T-helper 2 cell treated with Interferon-gamma antibody and Interleukin-4, amounts not matched to agents 5 μg/mL and 100 μg/mL, for 36 hours (primary cell): ENCODE measurements at regions not wholly inside any gene's neighbourhood (a gene's known extent, or its start where the extent isn't known, plus 50 kb on each side); places are given as distances from the start of the nearest gene placed in this dataset.

Source experiments
- DNase-seq: peaks from one replicate; pipeline ENCODE4 v3.0.0; 2021; ENCODE audit warnings: low spot score
- H3K27ac Mint-ChIP-seq: one replicate; pipeline ENCODE4 v1.8.0; 2021; ENCODE audit warnings: mild to moderate bottlenecking, mixed read lengths
- H3K27me3 Mint-ChIP-seq: one replicate; pipeline ENCODE4 v1.8.0; 2021; ENCODE audit warnings: low read depth, mixed read lengths
- H3K36me3 Mint-ChIP-seq: one replicate; pipeline ENCODE4 v1.8.0; 2021; ENCODE audit warnings: low read depth, mixed read lengths
- H3K4me1 Mint-ChIP-seq: one replicate; pipeline ENCODE4 v1.8.0; 2021; ENCODE audit warnings: low read depth, mixed read lengths
- H3K4me3 Mint-ChIP-seq: one replicate; pipeline ENCODE4 v1.8.0; 2022; ENCODE audit warnings: mild to moderate bottlenecking, moderate library complexity, mixed read lengths
- H3K9me3 Mint-ChIP-seq: one replicate; pipeline ENCODE4 v1.8.0; 2021; ENCODE audit warnings: mixed read lengths

DNA sequence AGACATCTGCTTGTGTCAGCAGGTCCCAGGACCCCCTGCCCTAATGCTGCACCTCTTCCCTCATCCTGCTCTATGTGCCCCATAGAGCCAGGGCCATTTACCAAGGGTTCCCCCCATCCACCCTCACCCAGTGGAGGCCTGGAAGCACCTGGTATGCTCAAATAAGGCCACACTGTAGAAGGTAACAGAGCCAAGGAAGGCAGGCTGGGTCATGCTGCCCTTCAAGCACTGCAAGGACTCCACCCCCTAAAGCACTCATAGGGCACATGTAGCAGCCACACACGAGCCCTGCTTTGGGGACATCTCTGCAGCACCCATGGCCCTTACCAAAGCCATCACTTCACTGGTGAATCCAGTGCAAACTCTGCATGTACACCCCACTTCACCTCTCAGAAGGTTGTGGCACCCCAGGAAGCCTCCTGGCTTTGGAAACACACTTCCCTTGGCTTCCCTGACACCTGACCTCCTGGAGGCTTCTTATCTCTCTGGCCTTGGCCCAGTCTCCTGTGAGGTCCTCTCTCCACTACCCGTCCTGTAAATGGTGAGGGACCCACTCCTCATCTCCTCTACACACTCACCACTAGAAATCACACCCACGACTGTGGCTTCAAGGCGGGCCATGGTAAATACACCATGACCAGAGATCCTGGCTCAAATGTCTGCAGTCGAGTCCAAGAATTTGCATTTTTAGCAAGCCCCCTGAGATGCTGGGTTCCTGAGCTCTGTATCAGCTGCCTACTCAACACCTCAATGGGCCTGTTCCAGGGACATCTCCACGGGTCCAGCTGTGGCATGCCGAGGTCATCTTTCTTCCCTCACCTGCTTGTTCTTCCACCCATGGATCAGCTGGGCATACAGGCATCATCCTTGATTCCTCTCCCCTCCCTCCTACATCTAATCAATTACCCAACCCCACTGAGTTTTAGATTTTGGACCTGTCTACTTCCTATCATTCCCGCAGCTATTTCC, 80.9 kb upstream of the DOCK9 start:
- Mint-ChIP-seq H3K4me1 (peaks cover 46% of the 10 kb centered on the region), H3K27me3 (no peaks in the 10 kb centered on the region), H3K36me3 (peaks cover 32% of the 10 kb centered on the region), H3K4me3 (no peak overlapping the region), H3K27ac (no peak overlapping the region), H3K9me3 (no peaks in the 10 kb centered on the region)
- no peak for DNase-seq

DNA sequence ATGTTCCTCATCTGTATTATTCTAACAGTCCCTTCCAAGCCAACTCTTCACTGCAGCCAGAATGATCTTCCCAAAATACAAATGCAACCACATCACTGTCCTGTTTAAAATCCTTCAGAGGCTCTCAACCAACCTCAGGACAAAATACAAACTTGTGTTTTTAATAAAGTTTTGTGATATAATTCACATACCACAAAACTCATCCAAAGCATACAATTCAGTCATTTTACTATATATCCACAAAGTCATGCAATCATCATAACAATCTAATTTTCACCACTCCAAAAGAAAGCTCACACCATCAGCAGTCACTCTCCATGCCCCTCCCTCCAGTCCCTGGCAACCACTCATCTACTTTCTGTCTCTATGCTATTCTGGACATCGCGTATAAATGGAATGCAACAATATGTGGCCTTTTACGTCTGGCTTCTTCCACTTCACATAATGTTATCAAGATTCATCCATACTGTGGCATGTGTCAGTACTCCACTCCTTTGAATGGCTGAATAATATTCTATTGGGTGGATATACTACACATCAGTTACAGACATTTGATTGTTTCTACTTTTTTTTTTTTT, 81.7 kb upstream of the DOCK9 start:
- Mint-ChIP-seq H3K27ac (no peak overlapping the region), H3K4me3 (no peak overlapping the region), H3K9me3 (no peaks in the 10 kb centered on the region), H3K36me3 (peaks cover 35% of the 10 kb centered on the region), H3K27me3 (no peaks in the 10 kb centered on the region), H3K4me1 (peaks cover 45% of the 10 kb centered on the region)
- DNase-seq: no peak

DNA sequence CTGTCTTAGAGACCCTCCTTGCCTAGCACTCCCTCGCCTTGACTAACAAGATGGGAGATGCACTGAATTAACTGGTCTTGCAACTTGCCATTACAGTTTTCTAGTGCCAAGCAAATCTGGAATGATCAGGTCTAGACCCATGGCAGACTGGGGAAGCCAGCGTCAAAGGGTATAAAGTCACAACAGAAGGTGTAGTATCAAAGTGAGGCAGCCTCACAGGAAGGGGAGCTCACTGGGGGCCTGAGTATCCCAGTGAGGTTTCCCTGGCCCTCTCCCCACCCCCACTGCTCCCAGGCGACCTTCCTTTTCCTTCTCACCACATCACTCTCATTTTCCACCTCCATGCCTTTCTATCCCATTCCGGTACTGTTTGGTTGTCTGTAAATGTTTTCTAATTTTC, 83.5 kb upstream of the DOCK9 start:
- peaks cover 53% of the 10 kb centered on the region for H3K4me1 Mint-ChIP-seq
- DNase-seq: no peak
- no peaks in the 10 kb centered on the region for H3K27me3 Mint-ChIP-seq
- no peak overlapping the region for H3K27ac Mint-ChIP-seq
- H3K4me3 Mint-ChIP-seq: no peak overlapping the region
- peaks cover 45% of the 10 kb centered on the region for H3K36me3 Mint-ChIP-seq
- peaks cover 7% of the 10 kb centered on the region for H3K9me3 Mint-ChIP-seq

DNA sequence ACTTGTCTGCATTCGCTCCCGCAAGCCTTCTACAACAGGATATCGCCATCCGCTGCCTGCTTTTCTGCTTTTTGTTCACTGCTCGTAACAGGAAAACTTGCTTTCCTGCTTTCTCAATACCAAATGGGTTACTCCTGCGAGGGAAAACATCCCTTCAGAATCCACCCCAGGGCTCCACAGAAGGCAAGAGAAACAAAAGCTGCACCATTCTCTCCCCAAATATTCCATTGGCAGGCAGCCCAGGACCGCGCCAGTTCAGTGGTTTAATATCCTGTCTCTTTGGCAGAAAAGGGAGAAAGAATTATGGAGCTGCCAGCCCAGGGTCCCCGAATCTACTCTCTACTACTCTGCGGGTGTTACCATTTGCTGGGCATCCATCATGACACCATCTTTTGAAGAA, 84.7 kb upstream of the DOCK9 start:
- peaks cover 52% of the 10 kb centered on the region for H3K36me3 Mint-ChIP-seq
- H3K4me1 Mint-ChIP-seq: peaks cover 61% of the 10 kb centered on the region
- H3K27ac Mint-ChIP-seq: no peak overlapping the region
- H3K4me3 Mint-ChIP-seq: no peak overlapping the region
- H3K9me3 Mint-ChIP-seq: peaks cover 7% of the 10 kb centered on the region
- DNase-seq: no peak
- no peaks in the 10 kb centered on the region for H3K27me3 Mint-ChIP-seq

DNA sequence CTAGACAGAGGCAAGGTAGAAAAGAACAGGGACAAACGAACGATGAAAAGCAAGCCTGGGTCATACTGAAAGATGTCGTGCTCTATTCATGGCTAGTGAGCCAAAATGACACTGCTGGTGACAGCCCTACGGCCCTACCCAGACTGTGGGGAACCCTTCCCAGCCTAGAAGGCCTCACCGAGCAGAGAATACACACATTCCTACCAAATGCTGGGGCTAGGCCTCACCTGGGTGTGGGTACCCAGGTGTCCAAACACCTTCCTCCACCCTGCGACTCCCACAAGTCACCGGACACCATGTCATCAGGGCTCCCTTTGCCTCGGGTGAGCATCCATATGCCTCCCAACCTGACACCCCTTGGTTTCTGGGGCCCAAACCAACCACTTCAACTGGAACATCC, 85.3 kb upstream of the DOCK9 start:
- Mint-ChIP-seq H3K9me3 (peaks cover 7% of the 10 kb centered on the region), H3K27ac (no peak overlapping the region), H3K4me3 (no peak overlapping the region), H3K27me3 (no peaks in the 10 kb centered on the region), H3K4me1 (peaks cover 64% of the 10 kb centered on the region), H3K36me3 (peaks cover 57% of the 10 kb centered on the region)
- no peak for DNase-seq

DNA sequence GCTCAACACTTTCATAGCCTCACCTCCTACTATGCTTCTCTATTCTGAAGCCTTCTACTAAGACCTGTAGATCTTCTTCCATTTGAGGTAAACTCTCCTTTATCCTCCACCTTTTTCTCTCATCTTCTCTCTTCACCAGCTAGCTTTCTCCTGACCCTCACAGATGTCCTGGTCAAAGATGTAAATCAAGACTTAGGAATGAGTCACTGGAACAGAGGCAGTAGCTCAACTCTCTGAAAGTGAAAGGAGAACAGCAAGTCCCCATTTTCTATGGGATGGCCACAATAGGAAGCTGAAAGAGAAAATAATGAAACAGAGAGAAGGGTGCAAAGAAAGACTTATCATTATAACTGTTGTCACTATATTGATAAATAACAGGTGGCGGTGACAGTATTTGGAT, 86.1 kb upstream of the DOCK9 start:
- H3K4me1 Mint-ChIP-seq: peaks cover 64% of the 10 kb centered on the region
- peak overlapping the region; percentile 69 for H3K27ac Mint-ChIP-seq

DNA sequence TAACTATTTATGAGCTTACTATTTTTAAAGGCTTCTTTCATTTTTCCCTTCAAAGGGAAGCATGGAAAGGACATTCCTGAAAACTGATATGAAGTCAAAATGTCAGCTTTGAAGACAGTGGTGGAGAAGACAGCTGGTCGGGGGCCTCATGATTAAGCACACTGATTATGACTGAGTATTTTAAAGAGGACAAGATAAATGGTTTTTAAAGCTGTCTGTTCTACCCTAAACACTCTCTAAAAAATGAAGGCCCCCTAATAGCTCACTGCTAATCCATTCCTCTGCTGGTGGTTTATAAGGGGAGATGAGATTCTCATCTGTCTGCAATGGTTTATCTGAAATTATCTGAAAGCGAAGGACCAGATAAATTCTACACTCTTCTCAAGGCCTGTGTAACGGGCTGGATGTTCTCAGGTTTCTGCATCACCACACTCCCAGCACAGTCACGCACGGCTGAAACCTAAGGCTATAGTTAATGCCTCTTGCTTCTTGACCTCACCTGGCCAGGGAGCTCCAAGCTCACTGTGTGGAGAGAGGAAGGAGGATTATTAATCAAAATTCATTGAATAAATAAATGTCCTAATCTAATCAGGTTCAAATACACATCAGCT, 86.9 kb upstream of the DOCK9 start:
- no peak for DNase-seq
- Mint-ChIP-seq H3K4me1 (peaks cover 62% of the 10 kb centered on the region), H3K27ac (peak overlapping the region; percentile 75), H3K9me3 (peaks cover 7% of the 10 kb centered on the region), H3K4me3 (peak overlapping the region; percentile 72), H3K36me3 (peaks cover 60% of the 10 kb centered on the region), H3K27me3 (no peaks in the 10 kb centered on the region)

More for the DNA sequence above, 86.1 kb upstream of the DOCK9 start:
- peaks cover 60% of the 10 kb centered on the region for H3K36me3 Mint-ChIP-seq
- peaks cover 7% of the 10 kb centered on the region for H3K9me3 Mint-ChIP-seq
- no peak for DNase-seq
- H3K27me3 Mint-ChIP-seq: no peaks in the 10 kb centered on the region
- peak overlapping the region; percentile 60 for H3K4me3 Mint-ChIP-seq

DNA sequence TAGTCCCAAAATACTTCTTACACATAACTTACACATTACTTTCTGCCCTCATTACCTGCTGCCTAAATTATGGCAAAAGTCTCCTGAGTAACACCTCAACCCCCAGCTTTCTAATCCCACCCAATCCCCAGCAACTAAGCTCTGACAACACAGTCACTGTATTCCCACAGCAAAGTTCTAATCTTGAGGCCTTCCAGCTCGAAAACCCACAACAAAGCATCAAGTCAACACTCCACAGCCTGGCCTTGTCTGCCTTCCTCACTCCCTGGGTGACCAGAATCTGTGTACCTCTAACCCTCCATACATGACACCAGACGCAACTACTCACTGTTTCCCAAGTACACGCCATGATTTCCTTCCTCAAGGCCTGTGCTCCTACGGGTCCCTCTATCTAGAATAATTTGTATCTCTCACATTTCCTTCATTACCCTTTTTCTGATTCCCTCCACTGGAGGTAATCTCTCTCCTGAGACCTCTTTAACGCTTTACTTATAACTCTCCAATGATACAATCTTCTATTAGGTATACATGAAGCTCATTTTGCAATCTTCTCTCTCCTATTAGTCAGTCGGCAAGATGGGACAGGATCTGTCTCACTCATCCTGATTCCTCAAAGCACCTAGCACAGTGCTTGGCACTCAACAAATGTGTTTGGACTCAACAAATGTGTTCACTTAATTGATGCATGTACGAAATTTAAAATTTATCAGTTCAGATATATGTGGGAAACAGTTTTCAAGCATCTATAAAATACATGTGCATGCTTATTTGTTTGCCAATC, 87.6 kb upstream of the DOCK9 start:
- Mint-ChIP-seq H3K4me1 (peaks cover 65% of the 10 kb centered on the region), H3K27ac (peak overlapping the region; percentile 75), H3K4me3 (peak overlapping the region; percentile 72), H3K9me3 (peaks cover 7% of the 10 kb centered on the region), H3K27me3 (no peaks in the 10 kb centered on the region), H3K36me3 (peaks cover 66% of the 10 kb centered on the region)
- DNase-seq: no peak

DNA sequence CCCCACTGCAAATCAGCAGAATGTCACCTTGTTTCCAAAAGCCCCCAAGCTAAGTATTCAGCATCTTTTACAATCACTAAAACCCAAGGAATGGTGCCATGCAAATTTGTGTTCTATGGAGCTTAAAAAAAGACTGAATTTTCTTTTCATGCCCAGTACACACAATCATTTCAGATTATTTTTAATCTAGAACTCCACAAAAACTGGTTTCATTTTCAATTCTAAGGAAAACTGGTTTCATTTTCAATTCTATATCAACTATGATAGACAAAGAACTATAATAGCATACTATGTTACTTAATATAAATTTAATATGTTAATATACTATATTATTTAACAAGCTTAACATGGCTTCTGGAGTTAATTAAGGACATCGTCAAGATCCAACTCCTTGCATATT, 88.4 kb upstream of the DOCK9 start:
- peak overlapping the region; percentile 75 for H3K27ac Mint-ChIP-seq
- no peaks in the 10 kb centered on the region for H3K27me3 Mint-ChIP-seq
- H3K36me3 Mint-ChIP-seq: peaks cover 68% of the 10 kb centered on the region
- peaks cover 66% of the 10 kb centered on the region for H3K4me1 Mint-ChIP-seq
- peaks cover 7% of the 10 kb centered on the region for H3K9me3 Mint-ChIP-seq
- no peak for DNase-seq
- H3K4me3 Mint-ChIP-seq: peak overlapping the region; percentile 72

DNA sequence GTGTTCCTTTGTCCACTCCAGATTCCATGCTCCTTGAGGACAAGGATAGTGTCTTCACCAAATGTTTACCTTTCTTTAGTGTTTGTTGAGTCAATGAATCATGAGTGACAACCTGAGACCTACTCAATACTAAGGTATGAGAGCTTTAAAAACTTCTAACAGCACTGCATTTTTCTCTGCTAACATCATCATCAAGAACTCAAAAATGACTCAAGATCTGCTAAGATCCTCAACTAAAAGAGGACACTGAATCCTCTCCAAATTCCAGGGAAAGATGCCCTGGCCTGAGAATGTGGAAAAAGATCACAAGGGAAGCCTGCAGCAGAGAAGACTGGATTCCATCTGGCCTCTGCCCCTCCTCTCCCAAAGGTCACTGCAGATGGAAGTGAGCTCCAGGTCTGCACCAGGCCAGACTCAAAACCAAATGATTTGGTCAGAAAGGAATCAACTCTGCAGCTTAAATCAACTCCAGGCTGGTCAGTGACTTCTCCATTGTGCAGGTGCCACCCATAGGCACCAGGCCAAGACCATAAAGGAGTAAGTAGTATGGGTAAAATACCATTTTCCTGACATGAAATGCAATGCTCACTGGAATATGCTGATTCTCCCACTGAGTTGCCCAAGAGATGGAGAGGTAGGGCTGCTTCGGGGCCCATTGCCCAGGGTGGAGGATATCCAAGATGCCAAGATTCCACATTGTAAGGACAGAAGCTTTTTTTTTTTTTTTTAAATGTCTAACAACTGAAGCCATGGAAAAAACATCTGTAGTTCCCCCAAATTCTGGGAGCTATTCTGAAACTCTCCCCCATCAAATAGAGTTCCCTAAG, 89.5 kb upstream of the DOCK9 start:
- peaks cover 7% of the 10 kb centered on the region for H3K9me3 Mint-ChIP-seq
- peaks cover 73% of the 10 kb centered on the region for H3K36me3 Mint-ChIP-seq
- H3K4me1 Mint-ChIP-seq: peaks cover 70% of the 10 kb centered on the region
- H3K27me3 Mint-ChIP-seq: no peaks in the 10 kb centered on the region
- H3K4me3 Mint-ChIP-seq: peak overlapping the region; percentile 62
- H3K27ac Mint-ChIP-seq: peak overlapping the region; percentile 75
- DNase-seq: no peak

DNA sequence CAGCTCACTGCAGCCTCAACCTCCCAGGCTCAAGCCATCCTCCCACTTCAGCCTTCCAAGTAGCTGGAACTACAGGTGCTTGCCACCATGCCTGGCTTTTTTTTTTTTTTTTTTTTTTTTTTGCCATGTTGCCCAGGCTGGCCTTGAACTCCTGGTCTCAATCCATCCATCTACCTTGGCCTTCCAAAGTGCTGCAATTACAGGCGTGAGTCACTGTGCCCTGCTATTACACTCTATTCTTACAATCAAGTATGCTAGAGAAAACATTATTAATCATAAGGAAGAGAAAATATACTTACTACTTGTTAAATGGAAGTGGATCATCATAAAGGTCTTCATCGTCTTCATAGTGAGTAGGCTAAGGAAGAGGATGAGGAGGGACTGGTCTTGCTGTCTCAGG, 93.3 kb upstream of the DOCK9 start:
- peak overlapping the region; percentile 53 for H3K27ac Mint-ChIP-seq
- DNase-seq: no peak
- H3K4me1 Mint-ChIP-seq: peaks cover 71% of the 10 kb centered on the region
- H3K27me3 Mint-ChIP-seq: no peaks in the 10 kb centered on the region
- peaks cover 68% of the 10 kb centered on the region for H3K36me3 Mint-ChIP-seq
- H3K9me3 Mint-ChIP-seq: peaks cover 16% of the 10 kb centered on the region
- H3K4me3 Mint-ChIP-seq: no peak overlapping the region

DNA sequence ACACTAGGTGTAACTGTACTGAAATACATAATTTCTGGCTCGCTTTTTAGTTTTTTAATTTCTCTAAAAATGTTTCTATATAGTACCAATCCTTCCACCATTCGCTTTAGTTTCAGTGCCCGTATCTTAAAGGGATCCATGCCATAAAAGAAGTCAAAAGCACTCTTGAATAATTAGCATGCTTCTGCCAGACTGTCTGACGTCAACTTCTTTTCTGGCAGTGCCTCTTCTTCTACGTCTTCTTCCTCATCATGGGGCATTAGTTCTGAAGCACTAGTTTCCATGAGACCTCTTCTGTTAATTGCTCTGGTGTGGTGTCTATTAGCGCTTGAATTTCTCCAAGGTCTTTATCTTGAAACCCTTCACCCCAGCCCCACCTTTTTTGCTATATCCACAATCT, 93.8 kb upstream of the DOCK9 start:
- Mint-ChIP-seq H3K4me1 (peaks cover 73% of the 10 kb centered on the region), H3K4me3 (peak overlapping the region; percentile 66), H3K27ac (peak overlapping the region; percentile 75), H3K9me3 (peaks cover 19% of the 10 kb centered on the region), H3K36me3 (peaks cover 71% of the 10 kb centered on the region), H3K27me3 (no peaks in the 10 kb centered on the region)
- no peak for DNase-seq

DNA sequence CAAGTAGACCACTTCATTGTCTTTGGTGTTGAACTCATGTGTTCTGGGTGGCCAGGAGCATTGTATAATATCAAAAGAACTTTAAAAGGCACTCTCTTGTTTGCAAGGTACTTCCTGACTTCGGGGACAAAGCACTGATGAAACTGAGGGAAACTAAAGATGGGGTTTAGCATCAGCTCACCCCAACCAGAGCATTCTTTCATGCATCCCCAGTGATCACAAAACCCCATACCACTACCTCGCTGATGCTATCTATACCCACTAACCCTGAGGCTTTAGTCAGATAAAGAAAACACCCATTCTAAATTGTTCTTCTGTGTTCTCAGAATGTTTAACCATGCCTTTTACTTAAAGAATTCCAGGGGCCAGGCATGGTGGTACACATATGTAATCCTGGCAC, 94.5 kb upstream of the DOCK9 start:
- Mint-ChIP-seq H3K27me3 (no peaks in the 10 kb centered on the region), H3K36me3 (peaks cover 71% of the 10 kb centered on the region), H3K4me3 (peak overlapping the region; percentile 66), H3K9me3 (peaks cover 19% of the 10 kb centered on the region), H3K27ac (peak overlapping the region; percentile 75), H3K4me1 (peaks cover 73% of the 10 kb centered on the region)
- peak; percentile 33 for DNase-seq
